ENCODE measurements at regions not wholly inside any gene's neighbourhood (a gene's known extent, or its start where the extent isn't known, plus 50 kb on each side); places are given as distances from the start of the nearest gene placed in this dataset.

DNA sequence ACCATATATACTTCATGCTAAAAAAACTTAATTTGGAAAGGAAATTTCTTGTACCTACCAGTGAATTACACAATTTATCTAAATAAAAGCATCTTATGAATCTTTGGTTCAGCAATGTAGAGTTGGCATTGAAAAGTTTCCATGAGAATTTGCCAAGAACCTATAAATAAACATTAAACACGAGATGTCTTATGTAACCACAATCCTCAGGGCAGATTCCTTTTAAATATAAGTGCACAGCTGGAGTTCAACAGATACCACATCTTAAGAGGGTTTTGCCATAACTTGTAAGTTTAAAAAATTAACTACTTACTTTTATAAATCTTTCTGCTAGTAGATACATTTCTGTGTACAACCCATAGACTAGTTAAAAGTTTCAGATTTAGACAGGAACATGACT is 499.3 kb upstream of the ARRDC4 start:
- Histone ChIP-seq H3K4me3 (no peak overlapping the region), H3K9me3 (no peaks in the 10 kb centered on the region), H3K27ac (no peak overlapping the region), H3K36me3 (no peaks in the 10 kb centered on the region), H3K27me3 (no peaks in the 10 kb centered on the region), H3K4me1 (peaks cover 0 to 10% (median 0%) of the 10 kb centered on the region in 4 donors)
- TF ChIP-seq EP300 (IDR thresholded peaks at IDR 0.05): no peak
- no peak for TF ChIP-seq CTCF (IDR thresholded peaks at IDR 0.05)
- TF ChIP-seq POLR2A (IDR thresholded peaks at IDR 0.05): no peak
- no peak for DNase-seq (ENCODE audit: low spot score in 2 of 2)
- 4 to 5% methylated on average over 1 of the region's 1 CpG for WGBS, 2 donors

DNA sequence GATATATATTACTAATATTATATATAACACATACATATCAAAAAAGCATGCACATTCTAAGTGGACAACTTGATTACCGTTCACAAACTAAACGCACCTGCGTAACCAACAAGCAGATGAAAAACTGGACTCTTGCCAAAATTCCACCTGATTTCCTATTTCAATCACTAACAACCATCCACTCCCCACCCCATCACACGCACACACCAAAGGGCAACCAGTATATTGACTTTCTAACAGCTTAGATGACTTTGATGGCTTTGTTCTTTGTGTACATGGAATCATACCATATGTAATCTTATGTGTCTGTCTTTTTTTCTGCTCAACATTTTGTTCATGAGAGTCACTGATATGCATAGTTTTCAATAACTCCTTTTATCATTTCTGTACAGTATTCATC is 496.8 kb upstream of the ARRDC4 start:
- TF ChIP-seq CTCF (IDR thresholded peaks at IDR 0.05) (no peak), POLR2A (IDR thresholded peaks at IDR 0.05) (no peak), EP300 (IDR thresholded peaks at IDR 0.05) (no peak)
- 69 to 85% methylated on average over 4 of the region's 4 CpGs for WGBS, 2 donors
- Histone ChIP-seq H3K9me3 (no peaks in the 10 kb centered on the region), H3K27me3 (no peaks in the 10 kb centered on the region), H3K4me1 (peaks cover 0 to 10% (median 0%) of the 10 kb centered on the region in 4 donors), H3K27ac (no peak overlapping the region), H3K36me3 (no peaks in the 10 kb centered on the region), H3K4me3 (no peak overlapping the region)
- no peak for DNase-seq (ENCODE audit: low spot score in 2 of 2)

GRCh38 chr15:97470417-97470816 is 490.1 kb upstream of the ARRDC4 start:
- DNase-seq (ENCODE audit: low spot score in 2 of 2): no peak
- Histone ChIP-seq H3K4me1 (no peaks in the 10 kb centered on the region), H3K27ac (no peak overlapping the region), H3K36me3 (no peaks in the 10 kb centered on the region), H3K4me3 (no peak overlapping the region), H3K9me3 (peaks cover 0 to 7% (median 0%) of the 10 kb centered on the region in 4 donors), H3K27me3 (no peaks in the 10 kb centered on the region)
- no peak for TF ChIP-seq CTCF (IDR thresholded peaks at IDR 0.05)
- TF ChIP-seq EP300 (IDR thresholded peaks at IDR 0.05): no peak
- TF ChIP-seq POLR2A (IDR thresholded peaks at IDR 0.05): no peak

- DNase-seq (ENCODE audit: low spot score in 2 of 2): no peak
- Histone ChIP-seq H3K9me3 (peaks cover 0 to 15% (median under 1%) of the 10 kb centered on the region in 4 donors), H3K27me3 (no peaks in the 10 kb centered on the region), H3K27ac (no peak overlapping the region), H3K4me3 (no peak overlapping the region), H3K36me3 (no peaks in the 10 kb centered on the region), H3K4me1 (no peaks in the 10 kb centered on the region)
- 82 to 83% methylated on average over 1 of the region's 1 CpG for WGBS, 2 donors
- no peak for TF ChIP-seq EP300 (IDR thresholded peaks at IDR 0.05)
- no peak for TF ChIP-seq POLR2A (IDR thresholded peaks at IDR 0.05)
- TF ChIP-seq CTCF (IDR thresholded peaks at IDR 0.05): no peak
Measured at GRCh38 chr15:97473627-97474026, 486.9 kb upstream of the ARRDC4 start.

- H3K9me3 ChIP-seq: peaks cover 0 to 27% (median 6%) of the 10 kb centered on the region in 4 donors
- no peak for DNase-seq (ENCODE audit: low spot score in 2 of 2)
- no peak overlapping the region for H3K4me3 ChIP-seq
- H3K27me3 ChIP-seq: no peaks in the 10 kb centered on the region
- H3K36me3 ChIP-seq: no peaks in the 10 kb centered on the region
- TF ChIP-seq EP300 (IDR thresholded peaks at IDR 0.05) (no peak), POLR2A (IDR thresholded peaks at IDR 0.05) (no peak), CTCF (IDR thresholded peaks at IDR 0.05) (no peak)
- WGBS, 2 donors: 87 to 97% methylated on average over 3 of the region's 3 CpGs
- no peaks in the 10 kb centered on the region for H3K4me1 ChIP-seq
- no peak overlapping the region for H3K27ac ChIP-seq
Measured at GRCh38 chr15:97479957-97480356, 480.5 kb upstream of the ARRDC4 start.

All from tibial nerve (tissue), 4 donors.